Vagina (tissue), 2 donors: ENCODE measurements at regions not wholly inside any gene's neighbourhood (a gene's known extent, or its start where the extent isn't known, plus 50 kb on each side); places are given as distances from the start of the nearest gene placed in this dataset.

Experiments
- DNase-seq, 2 donors: peaks; one replicate each; pipeline ENCODE4 v3.0.0-alpha.2; 2017; ENCODE audit errors: extremely low spot score in 2 of 2
- H3K27ac ChIP-seq: fragments of 200-600 bp; sonication (generic); one replicate; pipeline ENCODE4 v1.5.1; 2019
- H3K27me3 ChIP-seq: fragments of 200-600 bp; sonication (generic); one replicate; pipeline ENCODE4 v1.5.1; 2019
- H3K36me3 ChIP-seq, 2 donors: fragments of 200-600 bp; sonication (generic); one replicate each; pipeline ENCODE4 v1.5.1; 2017 to 2019
- H3K4me1 ChIP-seq: fragments of 200-600 bp; sonication (generic); one replicate; pipeline ENCODE4 v1.5.1; 2019
- H3K4me3 ChIP-seq, 2 donors: fragments of 200-600 bp; sonication (generic); 1 replicate in 1 of 2; 2 replicates in 1 of 2; pipeline ENCODE4 v1.5.1; 2016 to 2019
- H3K9me3 ChIP-seq: fragments of 200-600 bp; sonication (generic); one replicate; pipeline ENCODE4 v1.5.1; 2019
- POLR2A ChIP-seq, 2 donors: fragments of 450-650 bp; IDR thresholded peaks; one replicate each; pipeline ENCODE4 v1.6.1; 2017; ENCODE audit warnings: antibody characterized with exemption in 2 of 2, mild to moderate bottlenecking in 2 of 2, moderate library complexity in 2 of 2
- POLR2AphosphoS5 ChIP-seq, 2 donors: sonication (generic); formaldehyde crosslinking; IDR thresholded peaks; one replicate each; pipeline ENCODE4 v1.9.0; 2017; ENCODE audit warnings: antibody characterized with exemption in 2 of 2, mild to moderate bottlenecking in 2 of 2, low read depth in 1 of 2; ENCODE audit not compliant: insufficient read depth in 1 of 2
- intact Hi-C: fragments of 100-400 bp; cut with DNase I; formaldehyde crosslinking; loops from one replicate; pipeline ENCODE4 v1.15.1; 2023
- TF ChIP-seq, protein P1 (sequence below), 3 experiments: fragments of 450-650 bp in 2 of 3; fragments of 200-600 bp in 1 of 3; sonication (generic) in 1 of 3; IDR thresholded peaks; one replicate each; pipeline ENCODE4 v1.5.1; 2017 to 2019; ENCODE audit warnings: antibody characterized with exemption in 3 of 3, mild to moderate bottlenecking in 2 of 3, moderate library complexity in 2 of 3

DNA sequence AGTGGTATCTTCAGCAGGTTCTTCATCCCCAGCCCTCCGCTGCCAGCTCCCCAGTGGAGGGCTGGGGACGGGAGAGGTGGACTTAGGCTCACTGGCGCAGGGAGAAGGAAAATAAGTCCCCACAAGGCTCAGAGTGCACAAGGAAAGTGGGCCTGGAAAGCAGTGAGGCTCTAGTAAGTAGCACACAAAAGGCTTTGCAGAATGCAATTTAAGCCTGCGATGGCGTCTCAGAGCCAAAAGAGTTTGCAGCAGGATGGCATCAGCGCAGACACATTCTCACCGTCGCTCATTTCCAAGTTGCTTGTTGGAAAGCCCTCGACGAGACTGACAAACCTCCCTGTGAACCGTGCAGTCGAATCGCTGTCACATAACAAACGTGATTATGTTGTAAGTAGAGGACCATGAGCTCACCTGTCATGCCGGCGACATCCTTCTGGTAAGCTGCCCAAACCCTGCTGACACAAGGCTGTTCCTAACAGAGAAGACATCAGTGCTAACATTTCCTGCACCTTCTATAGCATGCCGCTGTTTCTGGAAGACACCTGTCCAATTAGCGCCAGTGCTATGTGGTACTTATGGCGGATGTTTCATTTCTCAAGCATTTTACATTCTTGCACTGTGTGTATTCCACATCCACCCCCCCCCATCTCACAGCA lies 98.3 kb upstream of the NPVF start:
- H3K36me3 ChIP-seq = no peaks in the 10 kb centered on the region
- DNase-seq = no peak
- H3K27me3 ChIP-seq = no peaks in the 10 kb centered on the region
- H3K4me1 ChIP-seq = no peaks in the 10 kb centered on the region
- intact Hi-C loops = no loop called here
- no peaks in the 10 kb centered on the region for H3K9me3 ChIP-seq
- TF ChIP-seq POLR2A (IDR thresholded peaks at IDR 0.05) = no peak
- TF ChIP-seq POLR2AphosphoS5 (IDR thresholded peaks at IDR 0.05; ENCODE audit: insufficient read depth in 1 of 2, low read depth in 1 of 2) = no peak
- TF ChIP-seq, protein P1, sequence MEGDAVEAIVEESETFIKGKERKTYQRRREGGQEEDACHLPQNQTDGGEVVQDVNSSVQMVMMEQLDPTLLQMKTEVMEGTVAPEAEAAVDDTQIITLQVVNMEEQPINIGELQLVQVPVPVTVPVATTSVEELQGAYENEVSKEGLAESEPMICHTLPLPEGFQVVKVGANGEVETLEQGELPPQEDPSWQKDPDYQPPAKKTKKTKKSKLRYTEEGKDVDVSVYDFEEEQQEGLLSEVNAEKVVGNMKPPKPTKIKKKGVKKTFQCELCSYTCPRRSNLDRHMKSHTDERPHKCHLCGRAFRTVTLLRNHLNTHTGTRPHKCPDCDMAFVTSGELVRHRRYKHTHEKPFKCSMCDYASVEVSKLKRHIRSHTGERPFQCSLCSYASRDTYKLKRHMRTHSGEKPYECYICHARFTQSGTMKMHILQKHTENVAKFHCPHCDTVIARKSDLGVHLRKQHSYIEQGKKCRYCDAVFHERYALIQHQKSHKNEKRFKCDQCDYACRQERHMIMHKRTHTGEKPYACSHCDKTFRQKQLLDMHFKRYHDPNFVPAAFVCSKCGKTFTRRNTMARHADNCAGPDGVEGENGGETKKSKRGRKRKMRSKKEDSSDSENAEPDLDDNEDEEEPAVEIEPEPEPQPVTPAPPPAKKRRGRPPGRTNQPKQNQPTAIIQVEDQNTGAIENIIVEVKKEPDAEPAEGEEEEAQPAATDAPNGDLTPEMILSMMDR (IDR thresholded peaks at IDR 0.05) = no peak
- H3K4me3 ChIP-seq = no peak overlapping the region
- no peak overlapping the region for H3K27ac ChIP-seq

- intact Hi-C loops = no loop called here
- TF ChIP-seq POLR2A (IDR thresholded peaks at IDR 0.05) (no peak), POLR2AphosphoS5 (IDR thresholded peaks at IDR 0.05; ENCODE audit: insufficient read depth in 1 of 2, low read depth in 1 of 2) (no peak)
- TF ChIP-seq, protein P1 (IDR thresholded peaks at IDR 0.05) = no peak
- no peak overlapping the region for H3K27ac ChIP-seq
- H3K27me3 ChIP-seq = no peaks in the 10 kb centered on the region
- no peak for DNase-seq
- no peaks in the 10 kb centered on the region for H3K4me1 ChIP-seq
- no peaks in the 10 kb centered on the region for H3K36me3 ChIP-seq
- no peak overlapping the region for H3K4me3 ChIP-seq
- no peaks in the 10 kb centered on the region for H3K9me3 ChIP-seq
These were observed 101.5 kb upstream of the NPVF start for GRCh38 chr7:25329815-25330214.

GRCh38 chr7:25333296-25333928 lies 105.1 kb upstream of the NPVF start:
- H3K36me3 ChIP-seq = no peaks in the 10 kb centered on the region
- TF ChIP-seq, protein P1 (IDR thresholded peaks at IDR 0.05) = no peak
- TF ChIP-seq POLR2A (IDR thresholded peaks at IDR 0.05) (no peak), POLR2AphosphoS5 (IDR thresholded peaks at IDR 0.05; ENCODE audit: insufficient read depth in 1 of 2, low read depth in 1 of 2) (no peak)
- no peak overlapping the region for H3K27ac ChIP-seq
- H3K27me3 ChIP-seq = no peaks in the 10 kb centered on the region
- no peaks in the 10 kb centered on the region for H3K9me3 ChIP-seq
- H3K4me3 ChIP-seq = no peak overlapping the region
- no peaks in the 10 kb centered on the region for H3K4me1 ChIP-seq
- intact Hi-C loops = no loop called here
- DNase-seq = no peak

- no peak overlapping the region for H3K27ac ChIP-seq
- intact Hi-C loops = no loop called here
These were observed 119.2 kb upstream of the NPVF start for GRCh38 chr7:25347360-25348066.

More at GRCh38 chr7:25347360-25348066, 119.2 kb upstream of the NPVF start:
- TF ChIP-seq POLR2A (IDR thresholded peaks at IDR 0.05) (no peak), POLR2AphosphoS5 (IDR thresholded peaks at IDR 0.05; ENCODE audit: insufficient read depth in 1 of 2, low read depth in 1 of 2) (no peak)
- TF ChIP-seq, protein P1 (IDR thresholded peaks at IDR 0.05) = no peak
- DNase-seq = no peak
- Histone ChIP-seq H3K27me3 (no peaks in the 10 kb centered on the region), H3K9me3 (no peaks in the 10 kb centered on the region), H3K4me1 (no peaks in the 10 kb centered on the region), H3K4me3 (no peak overlapping the region), H3K36me3 (no peaks in the 10 kb centered on the region)
